Suppressor macrophage treated with lipopolysaccharide for 4 hours (primary cell): ENCODE measurements at regions not wholly inside any gene's neighbourhood (a gene's known extent, or its start where the extent isn't known, plus 50 kb on each side); places are given as distances from the start of the nearest gene placed in this dataset.
"Not testable (repeated sequence)": the region's sequence is repeated elsewhere in the genome, so short reads cannot be mapped to it uniquely, and the experiment has no call there.

Experiments
- DNase-seq: peaks from one replicate; pipeline ENCODE4 v3.0.0-alpha.2; 2020

DNA sequence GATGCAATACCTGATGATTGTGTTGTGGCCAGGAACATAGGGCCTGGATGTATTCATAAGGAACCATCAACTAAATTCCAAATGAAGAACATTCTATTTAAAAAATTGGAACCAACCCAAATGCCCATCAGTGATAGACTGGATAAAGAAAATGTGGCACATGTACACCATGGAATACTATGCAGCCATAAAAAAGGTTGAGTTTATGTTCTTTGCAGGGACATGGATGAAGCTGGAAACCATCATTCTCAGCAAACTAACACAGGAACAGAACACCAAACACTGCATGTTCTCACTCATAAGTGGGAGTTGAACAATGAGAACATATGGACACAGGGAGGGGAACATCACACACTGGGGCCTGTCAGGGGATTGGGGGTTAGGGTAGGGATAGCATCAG, 150.6 kb downstream of the DUSP10 start:
- not testable (repeated sequence) for DNase-seq

DNA sequence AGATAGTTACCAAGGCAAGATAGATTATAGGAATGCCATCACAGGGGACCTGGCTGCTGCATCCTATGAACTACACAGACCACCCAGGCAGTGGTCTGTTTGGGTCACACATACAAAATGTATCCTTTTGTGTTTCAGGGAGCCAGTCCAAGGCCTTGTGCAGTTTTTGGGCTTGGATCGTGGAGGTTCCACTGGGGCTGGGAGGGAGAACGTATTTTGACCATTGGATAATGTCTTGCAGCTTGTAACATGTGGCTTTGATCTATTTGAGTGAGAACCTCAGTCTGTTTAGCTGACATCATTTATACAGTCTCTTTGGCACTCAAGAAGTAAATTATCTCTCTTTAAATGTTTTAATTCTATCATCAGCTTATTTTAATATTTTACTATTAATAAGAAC, 147.3 kb downstream of the DUSP10 start:
- DNase-seq, result no peak

DNA sequence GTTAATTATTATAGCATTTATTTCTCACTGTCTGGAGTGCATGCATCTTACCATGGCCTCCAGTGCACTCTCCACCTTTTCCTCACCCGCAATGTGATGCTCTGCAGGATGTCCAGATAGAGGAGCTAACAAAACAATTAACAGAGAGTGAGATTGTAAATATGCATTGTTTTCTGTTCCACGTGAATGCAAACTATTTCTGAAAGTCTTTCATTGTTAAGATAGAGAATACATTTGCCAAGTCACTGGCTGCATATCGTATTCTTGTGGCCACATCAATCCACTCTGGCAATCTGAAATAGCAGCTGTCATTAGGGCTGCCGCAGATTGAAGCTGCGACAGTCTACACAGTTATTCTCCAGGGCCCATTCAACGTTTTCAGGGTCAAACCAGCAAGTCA, 143.8 kb downstream of the DUSP10 start:
- no peak for DNase-seq

DNA sequence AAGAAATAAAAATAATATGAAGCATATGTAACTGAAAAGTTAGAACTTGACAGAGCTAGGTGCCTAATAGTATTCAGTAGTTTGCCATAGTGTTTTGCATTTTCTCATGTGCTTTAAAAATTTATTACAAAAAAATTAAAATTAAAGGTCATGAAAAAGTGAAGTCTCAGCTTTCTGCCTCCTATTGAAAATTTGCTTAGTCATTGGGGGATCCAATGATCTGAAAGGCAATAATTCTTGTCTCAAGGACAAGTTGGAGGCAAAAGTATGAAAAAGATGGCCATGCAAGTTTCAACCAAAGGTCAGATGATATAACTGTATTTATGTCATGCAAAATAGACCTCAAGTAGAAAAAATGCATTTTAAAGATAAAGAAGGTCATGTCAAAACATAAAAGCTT, 140.7 kb downstream of the DUSP10 start:
- DNase-seq, result no peak

DNA sequence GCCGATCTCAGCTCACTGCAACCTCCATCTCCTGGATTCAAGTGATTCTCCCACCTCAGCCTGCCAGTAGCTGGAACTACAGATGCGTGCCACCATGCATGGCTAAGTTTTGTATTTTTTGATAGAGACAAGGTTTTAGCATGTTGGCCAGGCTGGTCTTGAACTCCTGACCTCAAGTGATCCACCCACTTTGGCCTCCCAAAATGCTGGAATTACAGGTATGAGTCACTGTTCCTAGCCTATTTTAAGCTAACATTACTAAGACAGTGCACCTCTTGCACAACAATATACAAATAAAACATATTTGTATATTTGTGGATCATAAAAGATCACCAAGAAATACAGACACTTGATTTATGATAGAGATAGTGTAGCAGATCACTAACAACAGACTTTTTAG, 139.1 kb downstream of the DUSP10 start:
- DNase-seq, result no peak

DNA sequence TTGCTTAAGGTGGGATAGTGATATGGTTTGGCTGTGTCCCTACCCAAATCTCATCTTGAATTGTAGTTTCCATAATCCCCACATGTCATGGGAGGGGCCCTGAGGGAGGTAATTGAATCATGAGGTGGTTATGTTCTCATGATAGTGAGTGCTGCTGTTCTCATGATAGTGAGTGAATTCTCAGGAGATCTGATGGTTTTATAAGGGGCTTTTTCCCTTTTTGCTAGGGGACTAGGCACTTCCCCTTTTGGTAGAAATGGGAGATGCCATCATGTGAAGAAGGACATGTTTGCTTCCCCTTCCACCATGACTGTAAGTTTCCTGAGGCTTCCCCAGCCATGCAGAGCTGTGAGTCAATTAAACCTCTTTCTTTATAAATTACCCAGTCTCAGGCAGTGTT, 137.5 kb downstream of the DUSP10 start:
- DNase-seq, result peak; percentile 6

DNA sequence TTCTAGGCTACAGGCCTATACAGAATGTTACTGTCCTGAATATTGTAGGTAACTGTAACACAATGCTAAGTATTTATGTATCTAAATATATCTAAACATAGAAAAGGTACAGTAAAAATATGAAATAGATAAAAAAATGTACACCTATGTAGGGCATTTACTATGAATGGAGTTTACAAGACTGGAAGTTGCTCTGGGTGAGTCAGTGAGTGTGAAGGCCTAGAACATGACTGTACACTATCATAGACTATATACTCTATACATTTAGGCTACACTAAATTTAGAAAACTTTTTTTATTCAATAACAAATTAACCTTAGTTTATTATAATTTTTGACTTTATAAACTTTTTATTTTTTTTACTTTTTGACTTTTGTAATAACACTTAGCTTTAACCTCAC, 136.9 kb downstream of the DUSP10 start:
- no peak for DNase-seq

DNA sequence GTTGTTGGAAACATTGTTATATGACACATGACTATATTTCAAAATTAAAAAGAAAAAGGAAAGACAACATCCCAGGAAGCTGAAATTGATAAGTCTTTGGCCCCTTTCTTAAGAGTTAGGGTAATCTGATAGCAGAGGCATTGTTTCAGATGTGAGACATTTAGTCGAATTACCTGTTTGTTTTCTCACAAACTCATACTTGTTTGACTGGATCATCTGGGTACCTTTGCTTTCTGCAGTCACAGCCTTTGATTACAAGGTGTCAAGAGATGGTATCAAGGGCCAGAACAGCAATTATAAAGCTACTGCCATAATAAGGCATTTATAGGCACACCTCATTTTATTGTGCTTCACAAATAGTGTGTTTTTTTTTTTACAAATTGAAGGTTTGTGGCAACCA, 136.3 kb downstream of the DUSP10 start:
- no peak for DNase-seq

DNA sequence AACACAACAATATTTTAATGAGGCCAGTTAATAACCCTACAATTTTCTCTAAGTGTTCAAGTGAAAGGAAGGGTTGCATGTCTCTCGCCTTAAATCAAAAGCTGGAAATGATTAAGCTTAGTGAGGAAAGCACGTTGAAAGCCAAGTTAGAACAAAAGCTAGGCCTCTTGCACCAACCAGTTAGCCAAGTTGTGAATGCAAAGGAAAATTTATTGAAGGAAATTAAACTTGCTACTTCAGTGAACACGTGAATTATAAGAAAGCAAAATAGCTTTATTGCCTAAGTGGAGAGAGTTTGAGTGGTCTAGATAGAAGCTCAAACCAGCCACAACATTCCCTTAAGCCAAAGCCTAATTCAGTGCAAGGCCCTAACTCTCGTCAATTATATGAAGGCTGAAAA, 135.6 kb downstream of the DUSP10 start:
- DNase-seq, result no peak

DNA sequence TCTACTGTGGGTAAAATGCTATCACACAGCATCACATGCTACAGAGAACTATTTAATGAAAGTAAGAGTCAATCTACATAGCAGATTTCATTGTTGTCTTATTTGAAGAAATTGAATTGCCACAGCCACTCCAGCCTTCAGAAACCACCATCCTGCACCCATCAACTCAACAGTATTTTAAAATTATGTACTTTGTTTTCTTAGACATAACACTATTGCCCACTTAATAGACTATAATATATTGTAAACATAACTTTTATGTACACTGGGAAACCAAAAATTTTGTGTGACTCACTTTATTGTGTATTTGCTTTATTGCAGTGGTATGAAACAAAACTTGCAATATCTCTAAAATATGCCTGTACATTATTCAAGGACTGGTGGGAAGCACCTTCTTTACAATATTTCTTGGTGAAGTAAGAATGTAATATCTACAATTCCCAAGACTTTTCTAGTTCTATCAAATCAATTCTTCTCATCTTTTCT, 133.0 kb downstream of the DUSP10 start:
- DNase-seq, result no peak

DNA sequence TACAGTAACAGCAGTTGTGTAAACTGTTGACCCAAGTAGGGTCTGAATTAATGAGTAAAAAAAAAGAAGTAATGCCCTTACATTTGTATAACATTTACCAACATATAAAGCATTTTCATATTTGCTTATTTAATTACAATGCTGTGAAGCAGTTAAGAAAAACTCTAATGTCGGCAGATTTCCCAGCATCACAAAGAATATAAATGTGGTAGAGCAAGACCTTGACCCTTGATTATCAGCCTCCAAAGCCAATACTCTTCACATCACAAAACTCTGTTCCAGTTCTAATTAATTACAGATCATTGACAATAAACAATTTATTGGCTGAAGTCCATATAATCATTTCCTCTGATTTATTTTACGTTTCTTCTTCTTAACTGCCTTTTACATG, 130.2 kb downstream of the DUSP10 start:
- no peak for DNase-seq

DNA sequence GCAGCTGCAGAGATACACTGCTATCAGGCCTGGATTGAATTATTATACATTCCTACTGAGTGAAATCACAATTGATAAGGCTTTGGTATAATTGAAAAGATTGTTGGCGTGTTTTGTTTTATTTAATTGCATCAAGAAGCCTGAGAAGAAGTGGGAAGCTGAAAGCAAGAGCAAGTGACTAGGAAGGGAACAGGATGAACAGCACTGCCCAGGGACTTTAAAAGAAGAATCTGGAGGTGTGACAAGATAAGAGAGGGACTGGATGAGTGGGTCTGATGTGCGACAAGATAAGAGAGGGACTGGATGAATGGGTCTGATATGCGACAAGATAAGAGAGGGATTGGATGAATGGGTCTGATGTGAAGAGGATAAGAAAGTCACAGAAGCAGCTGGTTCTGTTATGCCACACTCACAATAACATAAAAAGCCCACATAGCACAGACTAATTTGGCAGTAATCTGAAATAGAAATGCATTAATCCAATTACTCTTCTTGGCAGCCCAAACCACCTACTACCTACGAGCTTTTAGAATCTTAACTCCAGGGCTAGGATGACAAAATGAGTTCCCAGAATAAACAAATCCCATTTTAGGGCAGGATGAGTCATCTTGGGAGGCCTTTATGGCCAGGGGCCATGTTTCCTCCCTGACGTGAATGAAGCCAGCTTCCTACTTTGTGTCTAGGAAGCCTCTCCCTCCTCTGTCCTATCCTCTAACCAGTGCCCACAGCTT, 129.7 kb downstream of the DUSP10 start:
- DNase-seq, result peak; percentile 17

DNA sequence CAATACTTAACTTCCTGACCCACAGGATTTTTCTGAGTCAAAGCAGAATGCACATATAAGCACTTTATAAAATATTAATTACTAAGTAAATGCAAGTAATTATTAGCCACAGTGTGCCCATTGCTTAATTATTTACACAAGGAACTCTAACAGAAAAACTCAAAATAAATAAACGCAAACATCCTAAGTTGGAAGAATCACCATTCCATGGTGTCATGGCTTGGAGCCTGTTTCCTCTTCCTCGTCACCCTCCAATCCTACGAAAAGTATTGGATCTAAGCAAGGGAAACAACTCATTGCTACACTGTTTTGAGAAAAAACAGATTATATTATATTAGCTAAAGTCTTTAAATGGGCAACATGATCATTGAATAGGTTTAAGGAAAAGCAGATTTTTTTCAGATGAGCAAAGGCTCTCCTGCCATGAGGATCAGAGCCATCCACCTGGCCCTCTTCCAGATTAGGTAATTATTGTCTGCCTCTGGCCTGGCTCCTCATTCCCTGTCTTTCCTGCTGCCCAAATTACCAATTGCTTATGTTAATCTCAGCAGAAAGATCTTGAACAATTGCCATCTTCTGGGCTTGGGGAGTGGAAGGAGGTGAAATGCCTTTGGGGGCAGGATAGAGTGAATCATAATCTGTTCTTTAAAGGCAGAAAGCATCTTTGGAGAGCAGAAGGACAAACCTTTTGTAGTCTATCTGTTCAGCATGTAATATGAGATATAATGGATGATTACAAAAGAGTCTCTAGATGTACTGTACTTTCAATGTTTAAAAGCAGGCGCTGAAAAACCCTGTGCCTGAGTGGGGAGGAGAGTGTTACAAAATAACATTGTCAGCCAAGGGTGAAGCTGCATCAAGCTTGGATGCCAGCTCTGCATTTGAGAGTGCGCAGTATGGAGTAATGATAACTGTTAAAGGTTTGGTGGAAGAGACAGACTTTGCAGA, 121.2 kb downstream of the DUSP10 start:
- DNase-seq, result no peak

DNA sequence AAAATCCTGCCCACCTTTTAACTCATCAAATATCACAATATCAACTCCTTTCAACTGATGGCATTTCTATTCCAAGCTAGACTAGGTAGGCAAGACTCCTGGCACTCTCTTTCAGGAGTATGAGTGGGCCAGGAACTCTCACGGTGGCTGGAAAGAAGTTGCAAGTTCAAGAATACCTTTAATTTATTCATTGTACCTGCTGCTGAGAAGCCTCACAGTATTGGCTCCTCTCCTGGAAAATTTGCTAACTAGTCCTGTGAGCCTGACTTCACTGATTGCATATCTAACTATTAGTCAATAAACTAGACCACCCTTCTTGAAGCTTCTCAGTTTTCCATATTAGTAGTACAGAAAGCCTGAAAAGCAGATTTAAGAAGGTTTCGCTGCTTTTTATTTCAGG, 120.2 kb downstream of the DUSP10 start:
- DNase-seq, result no peak

DNA sequence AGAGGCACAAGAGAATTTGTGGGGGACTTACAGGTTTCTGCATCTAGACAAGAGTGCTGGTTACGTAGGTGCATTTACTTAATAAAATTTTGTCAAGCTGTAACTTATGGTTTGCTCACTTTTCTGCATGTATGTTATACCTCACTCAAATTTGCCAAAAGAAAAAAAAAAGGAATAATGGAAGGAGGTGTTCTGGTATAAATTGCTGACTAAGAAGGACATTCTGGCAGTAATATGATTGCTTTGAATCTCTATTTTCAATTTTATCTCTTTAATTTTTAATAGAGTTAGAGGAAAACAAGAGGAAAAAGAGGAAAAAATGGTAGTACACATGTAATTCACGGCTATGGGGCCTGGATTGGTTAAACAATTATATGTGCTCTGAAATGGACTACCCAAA, 119.5 kb downstream of the DUSP10 start:
- no peak for DNase-seq

DNA sequence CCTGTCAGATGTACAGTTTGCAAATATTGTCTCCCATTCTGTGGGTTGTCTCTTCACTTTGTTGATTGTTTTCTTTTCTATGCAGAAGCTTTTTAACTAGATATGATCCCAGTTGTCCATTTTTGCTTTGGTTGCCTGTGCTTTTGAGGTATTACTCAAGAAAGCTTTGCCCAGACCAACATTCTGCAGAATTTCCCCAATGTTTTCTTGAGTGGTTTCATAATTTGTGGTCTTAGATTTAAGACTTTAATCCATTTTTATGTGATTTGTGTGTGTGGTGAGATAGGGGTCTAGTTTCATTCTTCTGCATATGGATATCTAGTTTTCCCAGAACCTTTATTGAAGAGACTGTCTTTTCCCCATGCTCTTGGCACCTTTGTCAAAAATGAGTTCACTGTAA, 116.9 kb downstream of the DUSP10 start:
- DNase-seq, result no peak

DNA sequence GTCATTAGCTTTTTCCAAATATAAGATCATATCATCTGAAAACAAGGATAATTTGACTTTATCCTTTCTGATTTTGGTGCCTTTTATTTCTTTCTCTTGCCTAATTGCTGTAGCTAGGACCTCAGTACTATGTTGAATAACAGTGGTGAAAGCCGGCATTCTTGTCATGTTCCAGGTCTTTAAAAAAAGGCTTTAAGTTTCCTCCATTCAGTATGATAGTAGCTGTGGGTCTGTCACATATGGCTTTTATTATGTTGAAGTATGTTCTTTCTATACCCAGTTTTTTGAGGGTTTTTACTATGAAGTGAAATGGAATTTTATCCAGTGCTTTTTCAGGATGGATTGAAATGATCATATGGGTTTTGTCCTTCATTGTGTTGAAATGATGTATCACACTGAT, 115.8 kb downstream of the DUSP10 start:
- no peak for DNase-seq

DNA sequence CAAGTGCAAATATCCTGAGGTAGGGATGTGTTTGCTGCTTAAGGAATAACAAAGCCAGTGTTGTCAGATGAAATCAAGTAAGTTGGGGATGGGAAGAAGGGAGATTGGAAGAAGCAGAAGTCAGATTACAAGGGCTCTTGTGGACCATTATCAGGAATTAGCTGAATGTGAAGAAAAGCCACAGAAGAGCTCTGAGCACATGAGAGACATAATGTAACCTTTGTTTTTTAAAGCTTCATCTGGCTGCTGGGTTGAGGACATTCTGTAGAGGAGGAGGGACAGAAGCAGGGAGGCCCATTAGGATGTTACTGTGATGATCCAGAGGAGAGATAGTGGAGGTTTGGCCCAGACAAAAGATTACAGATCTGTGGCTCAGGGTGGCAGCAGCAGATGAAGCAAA, 111.7 kb downstream of the DUSP10 start:
- DNase-seq, result no peak

DNA sequence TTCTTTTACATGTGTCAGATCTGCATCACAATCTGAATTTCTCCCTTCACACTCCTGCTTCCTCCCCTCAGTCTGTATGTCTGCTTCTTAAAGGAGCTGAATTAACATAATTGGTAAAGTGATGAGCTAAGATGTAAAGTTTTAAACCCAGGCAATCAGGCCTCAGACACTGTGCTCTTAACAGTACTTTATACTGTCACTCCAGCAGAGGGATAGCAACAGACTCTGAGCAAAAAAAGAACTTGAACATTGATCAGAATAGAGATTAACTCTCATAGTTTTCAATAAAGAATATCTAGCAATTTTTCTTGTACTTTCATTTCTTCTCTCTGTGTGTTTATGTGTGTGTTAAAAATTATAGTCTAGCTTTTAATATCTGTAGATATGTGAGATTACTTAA, 110.3 kb downstream of the DUSP10 start:
- DNase-seq, result no peak

DNA sequence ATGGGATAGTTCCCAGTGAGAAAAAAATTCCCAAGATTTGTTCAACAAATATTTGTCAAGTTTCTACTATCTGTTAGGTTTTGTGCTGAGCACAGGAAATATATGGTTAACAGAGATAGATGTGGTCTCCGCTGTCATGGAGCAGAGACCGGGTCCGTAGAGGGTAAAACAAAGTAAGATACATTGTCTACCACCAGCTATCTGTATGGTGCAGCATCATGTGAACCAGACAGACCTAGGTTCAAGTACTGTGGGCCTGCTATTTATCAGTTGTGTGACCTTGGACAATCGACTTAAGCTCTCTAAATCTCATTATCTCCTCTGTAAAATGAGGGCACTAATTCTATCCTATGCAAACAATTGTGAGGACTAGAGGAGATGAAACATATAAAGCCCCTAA, 109.8 kb downstream of the DUSP10 start:
- no peak for DNase-seq

DNA sequence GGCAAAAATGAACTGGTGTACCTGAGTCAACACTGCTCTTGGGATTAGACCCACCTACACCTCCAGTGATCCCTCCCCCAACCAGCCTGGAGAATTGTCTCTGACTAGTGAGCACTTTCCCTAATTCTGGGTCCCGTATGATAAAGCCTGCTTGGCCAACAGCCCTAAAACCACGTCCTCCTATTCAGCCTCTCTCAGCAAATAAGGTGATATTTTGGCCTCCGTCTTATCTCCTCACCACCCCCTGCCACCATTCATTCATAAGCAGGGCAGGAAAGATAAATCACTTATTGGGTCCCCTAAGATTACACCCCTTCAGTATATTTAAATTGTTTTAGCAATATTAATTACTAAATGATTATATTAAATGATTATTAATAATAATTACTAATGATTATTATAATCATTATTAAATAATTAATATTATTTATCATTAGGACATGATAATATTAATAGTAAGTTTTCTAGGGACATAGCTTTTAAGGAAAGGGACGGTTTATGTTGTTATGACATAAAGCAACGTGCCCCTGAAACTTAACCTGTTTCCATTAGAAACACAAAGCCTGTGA, 108.0 kb downstream of the DUSP10 start:
- no peak for DNase-seq

DNA sequence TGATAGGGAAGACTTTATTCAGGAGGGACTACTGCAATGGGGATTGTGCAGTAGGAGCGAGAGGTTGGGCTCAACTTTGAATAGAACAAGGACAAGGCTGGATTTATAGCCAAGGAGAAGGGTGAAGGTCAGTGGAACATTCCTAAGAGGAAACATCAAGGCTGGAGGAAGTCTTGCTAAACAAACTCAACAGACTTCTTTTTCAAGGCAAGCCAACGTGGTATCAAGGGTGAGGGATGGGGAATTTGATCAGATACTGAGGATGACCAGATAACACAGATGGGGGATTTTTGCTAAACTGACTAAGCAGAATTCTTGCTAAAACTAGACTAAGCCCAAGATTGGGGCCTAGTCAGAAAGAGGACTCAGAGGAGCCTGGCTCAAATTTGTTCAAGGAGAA, 107.3 kb downstream of the DUSP10 start:
- no peak for DNase-seq

DNA sequence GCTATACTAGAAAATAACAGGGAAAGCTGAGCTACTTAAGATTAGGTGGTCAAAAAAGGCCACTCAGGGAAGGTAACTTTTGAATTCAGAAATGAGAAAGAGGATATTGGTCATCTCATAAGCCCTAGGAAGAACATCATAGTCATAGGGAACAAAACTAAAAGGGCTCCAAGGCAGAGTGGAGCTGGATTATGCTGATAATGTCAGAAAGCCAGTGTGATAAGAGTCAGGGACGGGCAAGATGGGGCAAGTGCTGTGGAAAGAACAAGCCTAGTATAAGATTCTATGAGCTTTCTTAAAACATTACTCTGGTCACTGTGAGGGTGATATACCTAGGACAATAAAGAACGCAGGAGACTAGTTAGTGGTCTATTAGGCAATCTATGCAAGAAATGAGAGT, 106.6 kb downstream of the DUSP10 start:
- no peak for DNase-seq

DNA sequence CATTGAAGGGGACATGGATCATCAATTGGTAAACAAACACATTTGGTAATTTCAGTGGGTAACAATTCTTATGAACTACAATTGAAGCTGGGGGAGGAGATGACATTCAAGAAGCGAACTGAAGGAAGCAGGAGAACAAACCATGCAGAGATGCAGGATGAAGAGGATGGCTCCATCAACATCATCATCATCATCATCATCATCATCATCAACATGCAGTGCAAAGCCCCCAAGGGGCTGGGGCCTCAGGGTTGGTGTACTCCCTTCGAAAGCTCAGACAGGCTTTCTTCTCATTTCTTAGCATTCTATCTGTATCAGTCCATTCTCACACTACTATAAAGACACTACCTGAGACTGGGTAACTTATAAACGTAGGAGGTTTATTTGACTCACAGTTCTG, 105.8 kb downstream of the DUSP10 start:
- DNase-seq, result no peak
